Sigmoid colon (tissue), 4 donors: ENCODE measurements at regions not wholly inside any gene's neighbourhood (a gene's known extent, or its start where the extent isn't known, plus 50 kb on each side); places are given as distances from the start of the nearest gene placed in this dataset.

Experiments used
- EP300 ChIP-seq, 4 donors: sonication (generic); formaldehyde crosslinking; IDR thresholded peaks; one replicate each; pipeline ENCODE4 v1.6.1; 2017; ENCODE audit warnings: antibody characterized with exemption in 4 of 4
- POLR2A ChIP-seq, 2 donors: fragments of 450-650 bp; IDR thresholded peaks; one replicate each; pipeline ENCODE4 v1.6.1; 2016; ENCODE audit warnings: antibody characterized with exemption in 2 of 2, mild to moderate bottlenecking in 2 of 2, moderate library complexity in 2 of 2
- POLR2AphosphoS5 ChIP-seq, 4 donors: sonication (generic); formaldehyde crosslinking; IDR thresholded peaks; one replicate each; pipeline ENCODE4 v1.6.1; 2017; ENCODE audit warnings: antibody characterized with exemption in 4 of 4
- TF ChIP-seq, protein P1 (sequence below), 4 experiments: fragments of 450-650 bp in 3 of 4; fragments of 200-600 bp in 1 of 4; IDR thresholded peaks; one replicate each; pipeline ENCODE4 v1.5.1; 2016 to 2019; ENCODE audit warnings: antibody characterized with exemption in 4 of 4, mild to moderate bottlenecking in 3 of 4, moderate library complexity in 2 of 4

DNA sequence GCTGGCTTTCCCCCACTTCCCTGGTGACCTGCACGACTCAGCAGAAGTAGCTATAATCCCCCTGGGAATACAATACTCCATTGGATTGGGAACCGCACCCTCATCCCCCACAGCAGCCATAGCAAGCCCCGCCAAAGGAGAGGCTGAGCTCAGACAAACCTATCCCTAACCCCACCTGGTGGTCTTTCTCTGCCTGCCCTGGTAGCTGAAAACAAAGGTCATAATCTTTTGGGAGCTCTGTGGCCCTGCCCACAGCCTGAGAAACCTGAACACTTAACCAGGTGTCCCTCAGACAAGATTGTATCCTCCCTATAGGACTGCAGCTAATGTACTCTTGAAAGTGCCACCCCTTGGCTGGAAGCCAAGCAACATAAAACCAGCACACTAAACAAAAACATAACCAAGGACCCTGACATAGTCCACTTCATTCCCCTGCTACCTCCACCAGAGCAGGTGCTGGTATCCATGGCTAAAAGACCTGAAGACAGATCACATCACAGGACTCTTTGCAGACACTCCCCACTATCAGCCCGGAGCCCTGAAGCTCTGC is 71.6 kb upstream of the RUNX1 start:
- TF ChIP-seq, protein P1, sequence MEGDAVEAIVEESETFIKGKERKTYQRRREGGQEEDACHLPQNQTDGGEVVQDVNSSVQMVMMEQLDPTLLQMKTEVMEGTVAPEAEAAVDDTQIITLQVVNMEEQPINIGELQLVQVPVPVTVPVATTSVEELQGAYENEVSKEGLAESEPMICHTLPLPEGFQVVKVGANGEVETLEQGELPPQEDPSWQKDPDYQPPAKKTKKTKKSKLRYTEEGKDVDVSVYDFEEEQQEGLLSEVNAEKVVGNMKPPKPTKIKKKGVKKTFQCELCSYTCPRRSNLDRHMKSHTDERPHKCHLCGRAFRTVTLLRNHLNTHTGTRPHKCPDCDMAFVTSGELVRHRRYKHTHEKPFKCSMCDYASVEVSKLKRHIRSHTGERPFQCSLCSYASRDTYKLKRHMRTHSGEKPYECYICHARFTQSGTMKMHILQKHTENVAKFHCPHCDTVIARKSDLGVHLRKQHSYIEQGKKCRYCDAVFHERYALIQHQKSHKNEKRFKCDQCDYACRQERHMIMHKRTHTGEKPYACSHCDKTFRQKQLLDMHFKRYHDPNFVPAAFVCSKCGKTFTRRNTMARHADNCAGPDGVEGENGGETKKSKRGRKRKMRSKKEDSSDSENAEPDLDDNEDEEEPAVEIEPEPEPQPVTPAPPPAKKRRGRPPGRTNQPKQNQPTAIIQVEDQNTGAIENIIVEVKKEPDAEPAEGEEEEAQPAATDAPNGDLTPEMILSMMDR (IDR thresholded peaks at IDR 0.05), result no peak
- TF ChIP-seq EP300 (IDR thresholded peaks at IDR 0.05) (no peak), POLR2A (IDR thresholded peaks at IDR 0.05) (no peak), POLR2AphosphoS5 (IDR thresholded peaks at IDR 0.05) (no peak)
